ENCODE measurements at regions not wholly inside any gene's neighbourhood (a gene's known extent, or its start where the extent isn't known, plus 50 kb on each side); places are given as distances from the start of the nearest gene placed in this dataset.

DNA sequence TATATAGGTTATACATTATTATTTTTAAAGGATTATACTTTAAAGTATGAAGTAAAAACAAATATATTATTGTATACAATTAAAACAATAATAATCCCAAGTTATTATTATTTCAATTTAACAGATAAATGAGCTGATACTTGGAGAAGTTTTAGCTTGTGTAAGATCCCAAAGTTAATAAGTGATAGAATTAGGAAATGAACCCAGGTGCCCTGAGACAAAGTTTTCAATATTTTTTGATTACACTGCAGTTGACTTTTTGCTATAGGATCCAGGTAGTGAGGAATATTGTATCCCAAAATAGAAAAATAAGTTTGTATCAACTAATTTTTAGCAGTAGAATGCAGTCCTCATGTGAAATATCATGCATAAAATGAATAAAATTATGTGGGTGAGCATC, 543.2 kb upstream of the ZNF608 start:
- TF ChIP-seq, protein P1, sequence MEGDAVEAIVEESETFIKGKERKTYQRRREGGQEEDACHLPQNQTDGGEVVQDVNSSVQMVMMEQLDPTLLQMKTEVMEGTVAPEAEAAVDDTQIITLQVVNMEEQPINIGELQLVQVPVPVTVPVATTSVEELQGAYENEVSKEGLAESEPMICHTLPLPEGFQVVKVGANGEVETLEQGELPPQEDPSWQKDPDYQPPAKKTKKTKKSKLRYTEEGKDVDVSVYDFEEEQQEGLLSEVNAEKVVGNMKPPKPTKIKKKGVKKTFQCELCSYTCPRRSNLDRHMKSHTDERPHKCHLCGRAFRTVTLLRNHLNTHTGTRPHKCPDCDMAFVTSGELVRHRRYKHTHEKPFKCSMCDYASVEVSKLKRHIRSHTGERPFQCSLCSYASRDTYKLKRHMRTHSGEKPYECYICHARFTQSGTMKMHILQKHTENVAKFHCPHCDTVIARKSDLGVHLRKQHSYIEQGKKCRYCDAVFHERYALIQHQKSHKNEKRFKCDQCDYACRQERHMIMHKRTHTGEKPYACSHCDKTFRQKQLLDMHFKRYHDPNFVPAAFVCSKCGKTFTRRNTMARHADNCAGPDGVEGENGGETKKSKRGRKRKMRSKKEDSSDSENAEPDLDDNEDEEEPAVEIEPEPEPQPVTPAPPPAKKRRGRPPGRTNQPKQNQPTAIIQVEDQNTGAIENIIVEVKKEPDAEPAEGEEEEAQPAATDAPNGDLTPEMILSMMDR (IDR thresholded peaks at IDR 0.05), result no peak
- no peak for TF ChIP-seq EP300 (IDR thresholded peaks at IDR 0.05)

Measured in tibial nerve (tissue), 4 donors.